ENCODE measurements at regions not wholly inside any gene's neighbourhood (a gene's known extent, or its start where the extent isn't known, plus 50 kb on each side); places are given as distances from the start of the nearest gene placed in this dataset.

GRCh38 chr6:56863366-56863765 is 91.5 kb upstream of the BEND6 start:
- no peak for DNase-seq

GRCh38 chr6:56862415-56863175 is 92.3 kb upstream of the BEND6 start:
- no peak for DNase-seq

GRCh38 chr6:56860475-56860874 is 94.4 kb upstream of the BEND6 start:
- no peak for DNase-seq

- DNase-seq, result no peak
Observed at GRCh38 chr6:56856036-56856580, 98.8 kb upstream of the BEND6 start.

GRCh38 chr6:56854086-56854485 is 100.8 kb upstream of the BEND6 start:
- no peak for DNase-seq

- no peak for DNase-seq
Observed at GRCh38 chr6:56853541-56853940, 101.4 kb upstream of the BEND6 start.

- no peak for DNase-seq
Observed at GRCh38 chr6:56852260-56853010, 102.5 kb upstream of the BEND6 start.

- peak; percentile 6 for DNase-seq
Observed at GRCh38 chr6:56851541-56852259, 103.2 kb upstream of the BEND6 start.

GRCh38 chr6:56851074-56851473 is 103.8 kb upstream of the BEND6 start:
- DNase-seq, result no peak

- DNase-seq, result no peak
Observed at GRCh38 chr6:56850626-56851025, 104.3 kb upstream of the BEND6 start.

- DNase-seq, result no peak
Observed at GRCh38 chr6:56849896-56850295, 105.0 kb upstream of the BEND6 start.

- DNase-seq, result no peak
Observed at GRCh38 chr6:56848105-56848504, 106.8 kb upstream of the BEND6 start.

- no peak for DNase-seq
Observed at GRCh38 chr6:56845032-56845431, 109.9 kb upstream of the BEND6 start.

- peak; percentile 47 for DNase-seq
Observed at GRCh38 chr6:56843476-56844349, 111.2 kb upstream of the BEND6 start.

GRCh38 chr6:56842686-56843475 is 112.0 kb upstream of the BEND6 start:
- DNase-seq, result peak; percentile 15

- DNase-seq, result no peak
Observed at GRCh38 chr6:56841751-56842150, 113.2 kb upstream of the BEND6 start.

- no peak for DNase-seq
Observed at GRCh38 chr6:56841381-56841749, 113.5 kb upstream of the BEND6 start.

- DNase-seq, result peak; percentile 36
Observed at GRCh38 chr6:56840467-56841380, 114.2 kb upstream of the BEND6 start.

- no peak for DNase-seq
Observed at GRCh38 chr6:56839533-56840183, 115.2 kb upstream of the BEND6 start.

GRCh38 chr6:56838965-56839364 is 115.9 kb upstream of the BEND6 start:
- DNase-seq, result no peak
